ENCODE measurements at regions not wholly inside any gene's neighbourhood (a gene's known extent, or its start where the extent isn't known, plus 50 kb on each side); places are given as distances from the start of the nearest gene placed in this dataset.

DNA sequence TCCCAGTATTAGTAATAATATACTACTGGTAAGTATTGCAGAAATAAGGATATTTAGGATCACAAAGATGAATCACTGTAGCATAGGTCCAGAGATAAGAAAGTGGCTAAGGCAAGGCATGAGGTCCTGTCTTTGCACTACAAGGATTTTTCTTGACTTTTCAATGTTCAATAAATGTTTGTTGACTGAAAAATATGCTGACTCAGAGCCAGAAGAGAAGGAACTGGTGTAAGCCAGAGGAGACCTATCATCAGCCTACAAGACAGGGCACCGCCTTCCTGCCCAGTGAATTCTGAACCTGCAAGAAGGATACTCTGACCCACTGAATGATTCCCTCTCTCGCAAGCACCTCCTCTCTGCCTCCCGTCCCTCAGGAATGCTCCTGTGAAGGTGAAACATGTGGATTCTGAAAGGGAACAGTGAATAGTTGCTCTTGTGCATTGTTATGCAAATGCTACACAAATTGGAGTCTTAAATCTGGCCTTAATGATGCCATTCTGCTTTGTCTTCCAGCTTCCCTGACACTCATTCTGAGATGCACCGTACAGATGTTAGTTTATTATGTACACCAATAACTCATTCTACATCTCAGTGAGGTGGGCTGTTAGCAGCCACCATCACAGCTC is 540.0 kb downstream of the OMA1 start:
- FAIRE-seq (no peak), DNase-seq (ENCODE audit: low spot score) (no peak)

- DNase-seq (ENCODE audit: low spot score), result no peak
Observed at GRCh38 chr1:58005212-58005611, 541.3 kb downstream of the OMA1 start.

DNA sequence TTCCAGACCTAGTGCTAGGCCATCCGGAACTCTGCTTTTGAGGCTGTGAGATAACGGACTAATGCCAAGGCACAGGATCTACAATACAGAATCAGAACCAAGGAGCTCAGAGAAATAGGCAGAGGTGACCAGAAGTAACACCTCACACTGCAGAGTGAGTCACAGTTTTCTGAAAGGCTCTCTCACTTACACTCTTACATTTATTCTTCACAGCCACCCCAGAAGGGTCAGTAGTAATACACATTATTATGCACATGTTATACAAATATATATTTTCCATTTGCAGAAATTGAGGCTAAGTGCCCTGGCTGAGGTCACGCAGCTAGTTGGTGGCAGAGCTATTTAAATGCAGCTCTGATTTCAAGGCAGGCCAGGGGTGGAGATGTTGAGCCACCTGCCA is 542.5 kb downstream of the OMA1 start:
- no peak for FAIRE-seq
- DNase-seq (ENCODE audit: low spot score), result no peak

More at GRCh38 chr1:58005212-58005611, 541.3 kb downstream of the OMA1 start:
- FAIRE-seq, result no peak

- FAIRE-seq (no peak), DNase-seq (ENCODE audit: low spot score) (no peak)
Observed at GRCh38 chr1:58003059-58003458, 543.5 kb downstream of the OMA1 start.

- DNase-seq (ENCODE audit: low spot score) (no peak), FAIRE-seq (no peak)
Observed at GRCh38 chr1:58000821-58001220, 545.7 kb downstream of the OMA1 start.

GRCh38 chr1:58000116-58000515 is 546.4 kb downstream of the OMA1 start:
- DNase-seq (ENCODE audit: low spot score) (no peak), FAIRE-seq (no peak)

- no peak for DNase-seq (ENCODE audit: low spot score)
- no peak for FAIRE-seq
Observed at GRCh38 chr1:57996400-57996799, 550.1 kb downstream of the OMA1 start.

DNA sequence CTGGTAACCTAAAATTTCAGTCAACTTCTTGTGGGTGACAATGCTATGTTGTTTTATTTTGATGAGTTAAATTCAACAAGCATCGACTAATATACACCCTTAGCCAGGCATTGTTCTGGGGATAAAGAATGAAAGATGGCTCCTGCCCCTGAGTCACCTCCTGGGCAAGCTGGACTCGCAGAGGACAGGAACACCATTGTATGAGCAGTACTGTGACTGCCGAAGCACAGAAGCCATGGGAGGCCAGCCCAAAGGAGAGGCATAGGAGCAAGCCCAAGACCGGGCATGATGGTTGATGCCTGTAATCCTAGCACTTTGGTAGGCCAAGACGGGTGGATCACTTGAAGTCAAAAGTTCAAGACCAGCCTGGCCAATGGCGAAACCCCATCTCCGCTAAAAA is 555.2 kb downstream of the OMA1 start:
- FAIRE-seq, result no peak
- DNase-seq (ENCODE audit: low spot score), result no peak

GRCh38 chr1:57989877-57990276 is 556.6 kb downstream of the OMA1 start:
- no peak for DNase-seq (ENCODE audit: low spot score)
- FAIRE-seq, result no peak

DNA sequence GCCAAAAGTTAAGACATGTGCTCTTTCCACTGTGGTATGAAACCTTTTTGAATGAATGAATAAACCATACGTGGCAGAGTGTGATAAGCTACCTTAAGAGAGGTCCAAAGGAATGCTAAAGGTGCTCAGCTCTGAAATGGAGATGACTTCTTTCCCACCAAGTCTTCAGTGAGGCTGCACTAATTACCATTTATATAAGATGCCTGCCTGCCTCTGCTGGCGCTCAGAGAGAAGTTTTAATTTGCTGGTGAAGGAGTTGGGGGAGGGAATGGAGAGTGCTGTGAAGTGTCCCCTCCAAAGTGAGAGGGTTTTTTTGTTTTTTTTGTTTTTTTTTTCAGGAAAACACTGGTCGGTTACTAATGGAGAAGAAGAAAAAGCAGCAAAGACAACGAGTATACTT is 559.0 kb downstream of the OMA1 start:
- DNase-seq (ENCODE audit: low spot score) (no peak), FAIRE-seq (no peak)

GRCh38 chr1:57986432-57986831 is 560.1 kb downstream of the OMA1 start:
- DNase-seq (ENCODE audit: low spot score), result no peak
- FAIRE-seq, result no peak

DNA sequence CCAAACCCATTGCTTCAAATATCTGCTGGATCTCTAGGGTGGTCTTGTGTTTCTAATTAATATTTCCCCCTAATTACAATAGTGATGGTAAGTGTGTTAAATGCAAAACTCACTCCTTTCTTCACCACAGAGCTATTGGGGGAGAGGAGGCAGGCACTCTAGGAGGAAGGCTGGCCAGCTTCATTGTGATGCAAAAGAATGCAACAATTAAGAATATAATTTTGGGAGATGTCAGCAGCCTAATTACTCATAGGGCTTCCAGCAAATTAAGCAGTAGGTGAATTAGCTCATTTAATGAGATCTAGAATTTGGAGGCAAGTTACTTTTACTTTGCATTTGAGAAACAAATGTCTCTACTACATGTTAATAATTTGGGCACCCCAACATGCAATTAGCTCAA is 560.4 kb upstream of the DAB1 start:
- FAIRE-seq (no peak), DNase-seq (ENCODE audit: low spot score) (no peak)

DNA sequence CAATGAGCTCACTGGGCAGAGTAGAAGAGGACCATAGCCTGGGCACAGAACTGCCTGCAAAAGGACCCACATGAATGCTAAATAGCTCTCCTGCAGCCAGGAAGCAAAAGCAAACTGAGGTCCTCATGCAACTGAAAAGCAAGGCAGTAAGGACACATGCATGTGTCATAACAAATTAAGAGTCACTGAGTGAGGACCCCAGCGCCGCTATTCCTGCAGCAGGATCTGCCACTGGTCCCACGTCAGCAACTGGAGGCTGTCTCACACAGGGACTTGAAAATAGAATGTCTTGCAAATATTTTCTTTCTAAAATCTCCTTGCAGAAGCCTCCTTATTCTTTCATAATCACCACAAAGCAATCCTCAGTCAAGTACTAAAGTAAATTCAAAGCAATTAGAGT is 559.6 kb upstream of the DAB1 start:
- FAIRE-seq, result no peak

GRCh38 chr1:57982852-57983251 is 559.0 kb upstream of the DAB1 start:
- no peak for DNase-seq (ENCODE audit: low spot score)
- no peak for FAIRE-seq

More for the DNA sequence above, 559.6 kb upstream of the DAB1 start:
- no peak for DNase-seq (ENCODE audit: low spot score)

- FAIRE-seq, result no peak
Observed at GRCh38 chr1:57976216-57976615, 552.4 kb upstream of the DAB1 start.

GRCh38 chr1:57968321-57968720 is 544.5 kb upstream of the DAB1 start:
- DNase-seq (ENCODE audit: low spot score) (no peak), FAIRE-seq (no peak)

More at GRCh38 chr1:57976216-57976615, 552.4 kb upstream of the DAB1 start:
- no peak for DNase-seq (ENCODE audit: low spot score)

- peak; percentile 48 for DNase-seq (ENCODE audit: low spot score)
- no peak for FAIRE-seq
Observed at GRCh38 chr1:57966751-57967406, 543.0 kb upstream of the DAB1 start.

GRCh38 chr1:57966340-57966739 is 542.5 kb upstream of the DAB1 start:
- no peak for DNase-seq (ENCODE audit: low spot score)
- no peak for FAIRE-seq

DNA sequence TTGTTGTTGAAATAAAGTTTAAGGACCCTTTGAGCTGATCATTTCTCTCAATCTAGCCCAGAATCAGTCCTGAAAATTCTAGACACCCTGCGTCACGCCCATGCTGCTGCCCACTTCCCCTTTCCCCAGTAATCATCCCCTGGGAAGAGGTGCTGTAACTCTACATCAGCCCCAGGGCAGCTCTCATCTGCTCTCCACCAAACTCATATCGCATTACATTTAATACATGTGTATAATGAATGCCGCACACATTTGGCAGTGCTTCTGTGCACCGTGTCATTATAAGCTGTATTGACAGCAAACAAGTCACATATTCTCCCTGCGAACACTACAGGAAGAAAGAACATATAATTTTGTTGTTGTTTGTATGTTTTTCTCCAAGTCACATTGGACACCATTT is 539.7 kb upstream of the DAB1 start:
- FAIRE-seq, result no peak

GRCh38 chr1:57959531-57960241 is 535.8 kb upstream of the DAB1 start:
- FAIRE-seq, result peak; percentile 5
- no peak for DNase-seq (ENCODE audit: low spot score)

More for the DNA sequence above, 539.7 kb upstream of the DAB1 start:
- no peak for DNase-seq (ENCODE audit: low spot score)

DNA sequence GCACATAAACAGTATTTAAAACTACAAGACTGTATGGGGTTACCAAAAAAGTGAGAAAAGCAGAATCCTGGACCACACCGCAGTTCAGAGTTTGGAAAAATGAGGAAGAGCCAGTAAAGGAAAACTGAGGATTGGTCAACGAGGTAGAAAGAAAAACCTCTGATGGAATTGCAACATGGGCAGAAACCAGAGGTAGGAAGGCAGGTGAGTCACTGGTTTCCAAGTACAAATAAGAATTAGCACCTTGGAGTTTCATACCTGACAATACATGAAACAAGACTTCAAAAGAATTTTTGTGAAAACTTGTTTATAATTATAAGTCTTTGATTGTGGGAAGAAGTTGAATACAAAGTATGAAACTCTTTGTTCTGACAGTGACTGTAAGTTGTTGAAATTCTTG is 533.7 kb upstream of the DAB1 start:
- FAIRE-seq, result no peak
- no peak for DNase-seq (ENCODE audit: low spot score)

- FAIRE-seq, result no peak
- DNase-seq (ENCODE audit: low spot score), result no peak
Observed at GRCh38 chr1:57951390-57951789, 527.5 kb upstream of the DAB1 start.

DNA sequence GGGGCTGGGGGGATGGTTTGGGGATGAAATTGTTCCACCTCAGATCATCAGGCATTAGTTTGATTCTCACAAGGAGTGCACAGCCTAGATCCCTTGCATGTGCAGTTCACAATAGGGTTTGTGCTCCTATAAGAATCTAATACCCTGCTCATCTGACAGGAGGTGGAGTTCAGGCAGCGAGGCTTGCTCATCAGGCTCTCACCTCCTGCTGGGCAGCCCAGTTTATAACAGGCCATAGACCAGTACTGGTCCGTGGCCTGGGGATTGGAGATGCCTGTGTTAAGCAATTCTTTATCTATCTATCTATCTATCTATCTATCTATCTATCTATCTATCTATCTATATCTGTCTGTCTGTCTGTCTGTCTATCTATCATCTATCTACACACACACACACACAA is 525.3 kb upstream of the DAB1 start:
- no peak for DNase-seq (ENCODE audit: low spot score)
- no peak for FAIRE-seq
